ENCODE measurements at regions not wholly inside any gene's neighbourhood (a gene's known extent, or its start where the extent isn't known, plus 50 kb on each side); places are given as distances from the start of the nearest gene placed in this dataset.
"Not testable (repeated sequence)": the region's sequence is repeated elsewhere in the genome, so short reads cannot be mapped to it uniquely, and the experiment has no call there.

DNA sequence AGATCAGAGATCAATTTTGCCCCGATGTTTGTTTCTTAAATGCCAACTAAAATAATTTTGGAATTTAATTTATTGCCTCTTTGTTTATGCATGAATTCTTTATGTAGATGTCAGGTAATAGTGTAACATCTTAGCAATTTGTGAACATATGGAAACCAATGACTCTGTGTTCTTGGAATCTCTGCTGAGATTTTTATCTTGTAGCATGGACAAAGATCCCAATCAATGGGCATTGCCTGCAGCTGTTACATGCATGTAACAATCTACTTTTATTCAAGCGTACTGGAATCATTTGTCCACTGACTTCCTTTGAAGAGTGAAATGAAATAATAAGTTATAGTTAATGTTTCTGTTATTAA, 61.6 kb upstream of the ARSJ start:
- TF ChIP-seq, protein P1, sequence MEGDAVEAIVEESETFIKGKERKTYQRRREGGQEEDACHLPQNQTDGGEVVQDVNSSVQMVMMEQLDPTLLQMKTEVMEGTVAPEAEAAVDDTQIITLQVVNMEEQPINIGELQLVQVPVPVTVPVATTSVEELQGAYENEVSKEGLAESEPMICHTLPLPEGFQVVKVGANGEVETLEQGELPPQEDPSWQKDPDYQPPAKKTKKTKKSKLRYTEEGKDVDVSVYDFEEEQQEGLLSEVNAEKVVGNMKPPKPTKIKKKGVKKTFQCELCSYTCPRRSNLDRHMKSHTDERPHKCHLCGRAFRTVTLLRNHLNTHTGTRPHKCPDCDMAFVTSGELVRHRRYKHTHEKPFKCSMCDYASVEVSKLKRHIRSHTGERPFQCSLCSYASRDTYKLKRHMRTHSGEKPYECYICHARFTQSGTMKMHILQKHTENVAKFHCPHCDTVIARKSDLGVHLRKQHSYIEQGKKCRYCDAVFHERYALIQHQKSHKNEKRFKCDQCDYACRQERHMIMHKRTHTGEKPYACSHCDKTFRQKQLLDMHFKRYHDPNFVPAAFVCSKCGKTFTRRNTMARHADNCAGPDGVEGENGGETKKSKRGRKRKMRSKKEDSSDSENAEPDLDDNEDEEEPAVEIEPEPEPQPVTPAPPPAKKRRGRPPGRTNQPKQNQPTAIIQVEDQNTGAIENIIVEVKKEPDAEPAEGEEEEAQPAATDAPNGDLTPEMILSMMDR (IDR thresholded peaks at IDR 0.05; ENCODE audit: low read depth, low read length, missing control alignments), result no peak
- in situ Hi-C loops (cut with HindIII; ENCODE audit: low sequenced_read_pairs), result no loop called here
- no peak for DNase-seq (ENCODE audit: low read depth)
- no peak overlapping the region for H3K4me3 ChIP-seq (ENCODE audit: low read depth, low read length)

GRCh38 chr4:114043116-114043515, 63.7 kb upstream of the ARSJ start:
- in situ Hi-C loops (cut with HindIII; ENCODE audit: low sequenced_read_pairs), result no loop called here
- TF ChIP-seq, protein P1 (IDR thresholded peaks at IDR 0.05; ENCODE audit: low read depth, low read length, missing control alignments), result no peak
- no peak for DNase-seq (ENCODE audit: low read depth)
- H3K4me3 ChIP-seq (ENCODE audit: low read depth, low read length), result no peak overlapping the region

GRCh38 chr4:114044351-114044750, 64.9 kb upstream of the ARSJ start:
- DNase-seq (ENCODE audit: low read depth); H3K4me3 ChIP-seq (ENCODE audit: low read depth, low read length); in situ Hi-C loops (cut with HindIII; ENCODE audit: low sequenced_read_pairs): not testable (repeated sequence)

DNA sequence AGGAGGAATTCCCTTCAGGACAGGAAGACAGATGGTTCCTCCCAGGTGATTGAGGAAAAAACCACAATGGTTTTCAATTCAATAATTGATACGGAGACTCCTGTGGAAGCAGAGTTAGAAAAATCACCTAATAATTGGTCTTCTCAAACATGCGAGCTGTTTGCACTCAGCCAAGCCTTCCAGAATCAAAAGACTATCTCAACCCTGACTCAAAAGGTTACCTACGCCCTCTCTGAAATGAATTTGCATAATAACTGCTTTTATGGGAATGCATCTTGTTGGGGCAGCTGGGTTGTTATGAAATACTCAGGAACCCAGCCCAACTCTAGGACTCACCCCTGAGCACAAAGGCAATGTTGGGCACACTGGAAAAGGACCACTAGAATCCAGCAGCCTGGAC, 66.9 kb upstream of the ARSJ start:
- in situ Hi-C loops (cut with HindIII; ENCODE audit: low sequenced_read_pairs), result no loop called here
- TF ChIP-seq, protein P1 (IDR thresholded peaks at IDR 0.05; ENCODE audit: low read depth, low read length, missing control alignments), result no peak

GRCh38 chr4:114048154-114048553, 68.7 kb upstream of the ARSJ start:
- H3K4me3 ChIP-seq (ENCODE audit: low read depth, low read length); DNase-seq (ENCODE audit: low read depth); in situ Hi-C loops (cut with HindIII; ENCODE audit: low sequenced_read_pairs): not testable (repeated sequence)

More for the DNA sequence above, 66.9 kb upstream of the ARSJ start:
- no peak overlapping the region for H3K4me3 ChIP-seq (ENCODE audit: low read depth, low read length)
- DNase-seq (ENCODE audit: low read depth), result no peak

GRCh38 chr4:114052227-114052626, 72.8 kb upstream of the ARSJ start:
- DNase-seq (ENCODE audit: low read depth), result no peak
- TF ChIP-seq, protein P1 (IDR thresholded peaks at IDR 0.05; ENCODE audit: low read depth, low read length, missing control alignments), result no peak
- in situ Hi-C loops (cut with HindIII; ENCODE audit: low sequenced_read_pairs), result no loop called here
- no peak overlapping the region for H3K4me3 ChIP-seq (ENCODE audit: low read depth, low read length)

- H3K4me3 ChIP-seq (ENCODE audit: low read depth, low read length), result no peak overlapping the region
- TF ChIP-seq, protein P1 (IDR thresholded peaks at IDR 0.05; ENCODE audit: low read depth, low read length, missing control alignments), result no peak
- DNase-seq (ENCODE audit: low read depth), result no peak
- in situ Hi-C loops (cut with HindIII; ENCODE audit: low sequenced_read_pairs), result no loop called here
Measured at GRCh38 chr4:114056599-114056998, 77.2 kb upstream of the ARSJ start.

- in situ Hi-C loops (cut with HindIII; ENCODE audit: low sequenced_read_pairs), result no loop called here
Measured at GRCh38 chr4:114057746-114058145, 78.3 kb upstream of the ARSJ start.

More at GRCh38 chr4:114057746-114058145, 78.3 kb upstream of the ARSJ start:
- no peak overlapping the region for H3K4me3 ChIP-seq (ENCODE audit: low read depth, low read length)
- no peak for DNase-seq (ENCODE audit: low read depth)
- TF ChIP-seq, protein P1 (IDR thresholded peaks at IDR 0.05; ENCODE audit: low read depth, low read length, missing control alignments), result no peak

Data from astrocyte of the cerebellum (primary cell).